Uterus (tissue), 2 donors: ENCODE measurements at regions not wholly inside any gene's neighbourhood (a gene's known extent, or its start where the extent isn't known, plus 50 kb on each side); places are given as distances from the start of the nearest gene placed in this dataset.

Experiments used
- POLR2A ChIP-seq, 2 donors: fragments of 450-650 bp; IDR thresholded peaks; one replicate each; pipeline ENCODE4 v1.6.1; 2016; ENCODE audit warnings: antibody characterized with exemption in 2 of 2, mild to moderate bottlenecking in 1 of 2, moderate library complexity in 1 of 2
- TF ChIP-seq, protein P1 (sequence below), 4 experiments: fragments of 200-600 bp in 2 of 4; fragments of 450-650 bp in 2 of 4; sonication (generic) in 2 of 4; IDR thresholded peaks; one replicate each; pipeline ENCODE4 v1.5.1; 2016 to 2019; ENCODE audit warnings: antibody characterized with exemption in 4 of 4, mild to moderate bottlenecking in 2 of 4, moderate library complexity in 1 of 4

DNA sequence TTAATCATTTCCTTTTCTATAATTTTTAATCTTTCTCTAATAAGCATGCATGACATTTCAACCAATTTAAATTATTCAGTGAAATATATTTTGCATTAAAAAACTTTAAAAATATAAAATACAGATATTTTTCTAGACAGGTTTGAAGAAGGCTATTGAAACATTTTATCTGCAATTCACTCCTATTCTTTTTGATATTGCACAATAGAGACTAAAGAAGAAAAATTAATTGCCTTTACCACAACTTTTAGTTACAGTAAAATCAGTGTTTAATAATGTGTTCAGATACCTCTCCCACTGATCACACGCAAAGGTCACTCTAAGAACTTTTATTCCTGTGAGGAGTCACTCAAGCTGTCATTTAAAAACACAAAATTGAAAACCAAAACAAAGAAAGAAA lies 1416.7 kb downstream of the FSCB start:
- TF ChIP-seq, protein P1, sequence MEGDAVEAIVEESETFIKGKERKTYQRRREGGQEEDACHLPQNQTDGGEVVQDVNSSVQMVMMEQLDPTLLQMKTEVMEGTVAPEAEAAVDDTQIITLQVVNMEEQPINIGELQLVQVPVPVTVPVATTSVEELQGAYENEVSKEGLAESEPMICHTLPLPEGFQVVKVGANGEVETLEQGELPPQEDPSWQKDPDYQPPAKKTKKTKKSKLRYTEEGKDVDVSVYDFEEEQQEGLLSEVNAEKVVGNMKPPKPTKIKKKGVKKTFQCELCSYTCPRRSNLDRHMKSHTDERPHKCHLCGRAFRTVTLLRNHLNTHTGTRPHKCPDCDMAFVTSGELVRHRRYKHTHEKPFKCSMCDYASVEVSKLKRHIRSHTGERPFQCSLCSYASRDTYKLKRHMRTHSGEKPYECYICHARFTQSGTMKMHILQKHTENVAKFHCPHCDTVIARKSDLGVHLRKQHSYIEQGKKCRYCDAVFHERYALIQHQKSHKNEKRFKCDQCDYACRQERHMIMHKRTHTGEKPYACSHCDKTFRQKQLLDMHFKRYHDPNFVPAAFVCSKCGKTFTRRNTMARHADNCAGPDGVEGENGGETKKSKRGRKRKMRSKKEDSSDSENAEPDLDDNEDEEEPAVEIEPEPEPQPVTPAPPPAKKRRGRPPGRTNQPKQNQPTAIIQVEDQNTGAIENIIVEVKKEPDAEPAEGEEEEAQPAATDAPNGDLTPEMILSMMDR (IDR thresholded peaks at IDR 0.05), result no peak
- TF ChIP-seq POLR2A (IDR thresholded peaks at IDR 0.05), result no peak
